OCI-M1 (cell line): ENCODE measurements at regions not wholly inside any gene's neighbourhood (a gene's known extent, or its start where the extent isn't known, plus 50 kb on each side); places are given as distances from the start of the nearest gene placed in this dataset.
"Not testable (repeated sequence)": the region's sequence is repeated elsewhere in the genome, so short reads cannot be mapped to it uniquely, and the experiment has no call there.

ENCODE experiments used
- DNase-seq: peaks from one replicate; lab custom pipeline; 2025; lab: John Stamatoyannopoulos, UW

DNA sequence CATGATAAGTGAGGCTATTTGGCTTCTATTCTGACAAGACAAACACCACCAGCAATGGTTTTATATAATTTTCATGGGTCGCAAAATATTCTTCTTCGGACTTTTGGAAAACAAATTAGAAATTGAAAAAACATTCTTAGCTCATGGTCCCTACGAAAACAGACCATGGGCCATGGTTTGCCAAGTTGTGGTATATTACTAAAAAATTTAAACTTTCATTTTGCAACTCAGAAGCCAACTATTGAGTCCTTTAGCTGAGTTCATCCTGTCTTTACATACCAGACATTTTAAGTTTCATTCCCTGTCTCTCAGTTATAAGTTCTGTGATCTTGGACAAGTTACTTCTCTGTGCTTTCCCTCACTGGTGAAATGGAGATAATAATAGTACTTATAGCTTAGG, 198.1 kb downstream of the CSNK1G3 start:
- DNase-seq: no peak

DNA sequence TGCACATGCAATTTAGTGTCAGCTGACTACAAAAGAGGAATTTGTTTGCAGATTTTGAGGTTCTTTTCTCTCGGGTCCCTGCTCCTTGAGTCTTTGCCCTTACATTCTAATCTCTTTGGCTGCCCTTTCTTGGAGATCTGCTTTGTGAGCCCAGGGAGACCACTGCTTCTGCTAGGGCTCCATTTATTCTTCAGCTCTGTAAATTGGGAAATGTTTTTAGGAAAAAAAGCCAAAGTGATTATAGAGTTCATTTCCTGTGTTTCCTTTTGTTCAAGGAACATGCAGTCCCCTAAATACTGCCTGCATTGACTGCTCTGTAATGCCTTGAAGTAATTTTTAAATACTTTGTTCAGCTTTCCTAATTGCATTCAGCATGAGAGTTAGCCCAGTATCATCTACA, 197.4 kb downstream of the CSNK1G3 start:
- DNase-seq: no peak

DNA sequence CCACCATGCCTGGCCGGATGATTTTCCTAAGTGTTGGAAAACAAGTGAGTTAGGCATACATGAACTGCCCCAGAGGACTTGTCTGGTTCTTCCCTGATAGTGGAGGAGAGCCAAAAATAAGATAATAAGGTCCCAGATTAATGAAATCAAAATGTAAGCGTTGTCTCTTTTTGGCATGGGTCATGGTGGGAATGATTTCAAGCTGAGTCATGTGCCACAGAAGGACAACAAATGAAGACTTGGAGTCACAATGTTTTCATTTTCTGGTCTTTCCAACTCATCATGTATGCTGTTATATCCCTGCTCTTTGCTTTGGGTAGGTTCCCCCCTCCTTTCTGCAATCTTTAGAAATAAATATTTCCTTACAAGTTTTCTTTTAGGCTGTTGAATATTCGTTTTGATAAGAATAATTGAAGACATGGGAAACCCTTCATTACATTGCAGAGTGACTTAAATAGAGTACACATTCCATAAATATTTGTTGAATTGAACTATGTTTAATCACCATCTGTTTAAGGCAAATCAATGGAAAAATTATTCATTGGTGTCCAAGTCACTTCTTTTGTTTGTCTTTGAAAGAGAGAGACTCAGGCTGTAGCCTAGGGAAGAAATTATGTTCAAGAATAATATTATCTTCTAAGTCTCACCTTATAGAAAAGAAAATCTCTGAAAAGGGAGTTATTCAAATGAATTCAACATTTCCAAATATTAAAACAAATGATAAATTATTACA, 196.3 kb downstream of the CSNK1G3 start:
- no peak for DNase-seq

DNA sequence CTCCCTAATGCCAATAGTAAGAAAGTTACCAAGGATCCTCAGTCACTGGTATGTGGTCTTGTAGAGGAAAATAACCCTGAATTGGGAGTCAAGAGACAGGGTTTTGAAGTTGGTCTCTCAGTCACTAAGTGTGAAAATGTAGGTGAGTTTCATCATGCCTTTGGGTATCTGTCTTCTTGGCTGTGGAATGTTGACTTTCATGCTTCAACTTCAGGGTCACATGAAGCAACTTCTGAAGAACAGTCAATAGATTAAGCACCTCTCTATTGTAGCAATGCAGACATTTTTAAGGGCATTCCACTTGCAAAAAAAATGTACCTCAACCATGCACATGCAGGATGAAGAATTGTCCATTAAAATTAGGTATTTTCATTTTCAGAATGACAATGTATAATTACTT, 194.6 kb downstream of the CSNK1G3 start:
- DNase-seq: no peak

DNA sequence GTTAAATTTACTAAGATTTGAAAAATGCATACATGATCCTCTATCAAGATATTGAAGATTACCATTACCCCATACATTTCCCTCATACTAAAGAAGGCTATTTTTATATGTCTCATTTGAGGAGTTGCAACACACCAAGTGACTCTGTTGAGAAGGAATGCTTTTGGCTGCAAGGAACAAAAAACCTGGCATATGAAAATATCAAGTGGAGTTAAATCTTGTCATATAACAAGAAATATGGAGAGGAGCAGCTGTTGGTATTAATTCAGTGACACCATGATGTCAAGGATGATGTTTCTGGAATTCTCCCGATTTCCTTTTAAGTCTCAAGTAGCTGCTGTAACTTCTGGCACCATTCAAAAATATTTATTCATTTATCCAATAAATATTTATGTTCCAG, 193.8 kb downstream of the CSNK1G3 start:
- DNase-seq: no peak

DNA sequence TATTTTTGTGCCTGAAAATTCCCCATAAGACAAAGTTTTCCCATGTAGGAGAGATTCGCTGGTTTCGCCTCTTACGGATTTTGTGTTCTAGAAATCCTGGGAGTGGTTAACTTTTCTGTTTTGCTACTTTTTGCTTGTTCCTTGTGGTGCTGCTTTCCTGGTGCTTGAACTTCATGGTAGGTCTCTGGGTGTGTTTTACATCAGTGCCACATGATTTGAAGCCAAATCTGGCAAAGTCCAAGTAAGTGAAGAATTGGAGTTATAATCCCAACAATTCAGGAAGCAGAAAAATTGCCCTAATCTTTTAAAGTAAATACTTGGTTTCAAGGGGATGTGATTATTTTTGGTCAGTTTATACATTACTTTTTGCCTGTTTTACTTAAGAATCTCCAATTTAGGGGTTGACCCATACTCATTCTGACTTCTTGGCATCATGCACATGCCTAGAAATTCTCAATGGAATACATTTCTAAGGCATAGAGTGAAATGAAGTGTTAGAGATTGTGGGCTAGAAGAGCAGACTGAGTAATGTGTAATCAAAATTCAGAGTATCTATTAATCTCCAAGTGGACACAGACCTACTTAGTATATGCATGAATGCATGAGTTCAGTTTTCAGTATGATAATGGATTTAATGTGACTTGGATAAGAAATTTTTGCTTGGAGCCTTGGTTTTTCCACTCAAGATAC, 189.7 kb downstream of the CSNK1G3 start:
- no peak for DNase-seq

DNA sequence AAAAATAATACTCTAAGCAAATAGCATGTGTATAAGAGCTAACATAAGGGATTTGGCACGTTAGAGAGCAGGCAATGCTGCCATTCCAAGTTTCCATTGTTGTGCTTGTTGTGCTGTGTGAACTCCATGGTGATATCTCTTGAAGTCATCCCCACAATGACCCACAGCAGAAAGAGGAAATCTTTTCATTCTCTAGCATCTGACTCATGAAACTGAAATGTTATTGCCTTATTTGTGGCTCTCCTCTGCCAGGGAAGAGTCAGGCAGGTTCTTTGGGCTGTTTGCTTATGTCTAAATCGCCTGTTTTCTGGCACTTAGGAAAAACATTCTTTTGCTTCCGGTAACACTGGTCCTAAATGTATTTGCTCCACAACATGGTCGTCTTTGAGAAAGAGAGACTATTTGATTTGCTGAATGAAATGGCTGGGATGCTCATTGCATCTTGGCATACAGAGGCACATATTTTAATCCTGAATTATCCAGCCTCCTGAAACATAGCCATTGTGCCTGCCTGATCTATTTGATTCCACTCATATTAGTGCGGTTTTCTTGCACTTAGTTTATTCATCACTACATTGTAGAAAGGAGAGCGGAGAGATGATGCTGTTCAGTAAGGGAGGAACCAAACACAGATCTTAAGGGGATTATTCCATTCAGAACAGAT, 188.8 kb downstream of the CSNK1G3 start:
- no peak for DNase-seq

DNA sequence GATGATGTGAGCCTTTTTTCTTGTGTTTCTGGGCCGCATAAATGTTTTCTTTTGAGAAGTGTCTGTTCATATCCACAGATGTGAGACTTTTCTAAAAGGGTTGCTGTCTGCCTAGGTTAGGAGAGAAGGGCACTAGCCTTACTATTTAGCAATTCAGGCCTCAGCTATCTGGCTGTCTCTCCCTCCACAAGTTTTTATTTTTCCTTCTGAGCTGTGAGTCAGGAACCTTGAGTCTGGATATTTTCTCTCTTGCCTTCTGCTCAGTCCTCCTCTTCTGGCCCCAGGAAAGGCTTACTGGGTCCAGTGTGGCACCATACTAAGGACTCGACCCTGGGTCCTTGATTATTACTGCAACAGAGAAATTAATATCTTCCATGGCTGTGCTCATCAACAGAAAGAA, 187.6 kb downstream of the CSNK1G3 start:
- no peak for DNase-seq

DNA sequence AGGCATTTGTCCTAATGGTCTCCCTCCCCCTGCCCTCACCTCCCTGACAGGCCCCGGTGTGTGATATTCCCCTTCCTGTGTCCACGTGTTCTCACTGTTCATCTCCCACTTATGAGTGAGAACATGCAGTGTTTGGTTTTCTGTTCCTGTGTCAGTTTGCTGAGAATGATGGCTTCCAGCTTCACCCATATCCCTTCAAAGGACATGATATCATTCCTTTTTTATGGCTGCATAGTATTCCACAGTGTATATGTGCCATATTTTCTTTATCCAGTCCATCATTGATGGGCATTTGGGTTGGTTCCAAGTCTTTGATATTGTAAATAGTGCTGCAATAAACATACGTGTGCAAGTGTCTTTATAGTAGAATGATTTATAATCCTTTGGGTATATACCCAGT, 187.0 kb downstream of the CSNK1G3 start:
- DNase-seq: not testable (repeated sequence)

DNA sequence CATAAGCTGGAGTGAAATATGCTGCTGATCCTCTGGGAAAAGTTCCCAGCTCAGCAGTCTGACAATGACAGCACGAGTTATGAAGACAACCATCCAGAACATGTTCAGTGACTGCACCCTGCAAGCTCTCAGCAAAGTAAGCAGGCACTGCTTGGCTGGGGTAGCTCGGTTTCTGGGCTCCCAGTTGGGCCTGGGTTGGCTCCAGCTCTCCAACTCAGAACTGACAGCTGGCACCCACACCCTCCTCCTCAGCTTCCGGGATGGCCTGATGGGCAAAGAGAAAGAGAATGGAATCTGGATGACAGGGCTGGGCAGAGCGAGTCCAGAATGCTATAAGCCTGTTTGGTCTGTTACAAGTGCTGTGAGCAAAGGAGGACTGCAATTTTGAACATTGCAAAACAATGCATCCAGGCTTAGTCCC, 185.0 kb downstream of the CSNK1G3 start:
- no peak for DNase-seq

DNA sequence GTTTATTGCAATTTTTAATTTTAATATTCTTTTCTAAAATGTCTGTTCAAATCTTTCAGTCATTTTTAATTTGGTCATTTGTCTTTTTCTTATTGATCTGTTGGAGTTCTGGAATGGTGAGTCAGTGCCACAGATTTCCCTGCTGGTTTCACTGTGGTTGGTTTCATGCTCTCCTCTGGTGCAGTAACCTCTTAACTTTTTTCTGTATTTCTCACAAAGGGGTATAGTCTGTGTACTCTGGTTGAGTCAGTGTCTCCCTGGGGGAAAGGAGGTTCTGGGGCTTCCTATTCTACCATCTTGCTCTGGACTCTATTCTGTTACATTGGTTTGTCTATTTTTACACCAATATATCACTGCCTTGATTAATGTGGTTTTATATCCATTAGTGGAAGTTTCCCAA, 178.8 kb downstream of the CSNK1G3 start:
- no peak for DNase-seq

DNA sequence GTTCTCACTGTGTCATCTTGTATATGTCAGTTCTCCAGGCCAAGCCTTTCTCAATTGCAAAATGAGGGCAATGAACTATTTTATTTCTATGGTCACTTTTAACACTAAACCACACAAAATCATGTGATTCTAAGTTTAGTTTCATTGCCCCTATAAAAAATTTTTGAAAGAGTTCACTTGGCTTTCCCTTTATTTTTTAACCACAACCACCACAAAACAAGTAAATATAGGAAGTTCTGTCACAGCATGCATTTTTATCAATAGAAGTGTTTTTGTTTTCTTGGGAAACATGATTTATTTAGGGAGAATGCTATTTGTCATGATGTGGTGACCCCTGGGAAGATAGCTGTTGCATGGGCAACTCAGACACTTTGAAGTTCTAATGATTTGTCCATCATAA, 169.1 kb downstream of the CSNK1G3 start:
- no peak for DNase-seq

DNA sequence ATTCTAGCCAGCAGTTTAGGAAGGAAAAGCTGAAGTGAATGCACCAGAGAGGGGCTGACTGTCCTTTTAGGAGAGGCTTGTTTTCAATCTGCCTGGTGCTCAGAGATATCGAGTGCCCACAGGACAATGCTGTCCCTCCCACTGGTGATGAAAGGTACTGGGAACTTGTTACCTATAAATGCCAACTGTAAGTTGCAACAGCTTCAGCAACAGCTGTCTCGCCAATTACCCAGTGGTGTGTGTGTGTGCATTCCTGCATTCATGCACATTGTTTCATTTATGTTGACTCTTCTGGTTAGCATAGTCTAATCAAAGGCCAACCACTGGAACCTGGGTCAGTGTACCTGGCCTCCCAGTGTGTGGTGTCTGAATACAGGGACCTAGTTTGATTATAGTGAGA, 161.1 kb downstream of the CSNK1G3 start:
- DNase-seq: no peak

DNA sequence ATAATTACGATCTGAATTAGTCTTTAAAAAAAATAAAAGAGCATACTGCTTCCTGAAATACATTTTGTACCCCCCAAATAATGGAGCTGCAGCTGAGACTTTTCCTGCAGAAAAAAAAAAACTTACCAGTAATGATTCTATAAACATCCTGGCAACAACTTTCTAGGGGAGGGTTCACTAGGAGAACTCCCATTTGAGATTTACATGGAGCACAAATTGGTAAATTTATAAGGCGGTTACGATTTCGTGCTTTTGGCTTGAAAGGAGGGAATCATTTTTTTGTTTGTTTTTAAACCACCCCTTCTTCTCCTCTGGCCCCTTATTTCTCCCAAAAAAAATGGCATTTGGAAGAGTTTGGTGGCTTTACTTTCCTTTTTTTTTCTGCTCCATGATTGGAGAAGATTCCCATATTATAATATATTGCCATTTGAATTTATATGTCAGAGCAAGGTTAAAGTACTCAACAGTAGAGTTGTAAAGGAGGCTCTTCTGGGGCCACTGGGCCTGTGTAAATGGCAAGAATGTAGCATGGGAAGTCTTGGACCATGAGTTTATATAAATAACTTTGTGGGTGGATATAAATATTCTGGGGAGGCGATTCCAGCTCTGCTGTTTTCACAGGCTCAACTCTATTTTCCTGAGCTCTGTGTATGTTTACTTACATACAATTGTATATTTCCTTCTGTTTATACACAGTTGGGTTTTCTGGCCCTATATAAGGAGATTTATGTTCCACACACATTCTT, 159.9 kb downstream of the CSNK1G3 start:
- DNase-seq: no peak

DNA sequence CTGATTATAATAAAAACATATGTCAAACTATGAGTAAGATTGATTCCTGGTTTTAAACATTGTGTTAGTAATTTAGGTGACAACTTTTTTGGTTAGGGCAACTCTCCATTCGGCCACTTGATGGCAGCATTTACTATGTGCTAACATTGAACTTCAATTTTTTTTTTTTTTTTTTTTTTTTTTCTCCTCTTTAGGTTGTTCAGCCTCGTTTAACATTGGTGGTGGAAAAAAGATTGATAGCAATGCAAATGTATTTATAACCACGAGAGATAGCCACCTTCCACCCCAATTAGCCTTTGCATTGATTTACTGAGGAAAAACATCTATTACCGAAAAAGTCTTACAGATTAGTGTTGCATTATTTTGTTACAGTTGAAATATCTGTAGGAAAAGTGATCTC, 159.1 kb downstream of the CSNK1G3 start:
- peak; percentile 52 for DNase-seq
